ENCODE measurements at regions not wholly inside any gene's neighbourhood (a gene's known extent, or its start where the extent isn't known, plus 50 kb on each side); places are given as distances from the start of the nearest gene placed in this dataset.

- Histone ChIP-seq H2BK15ac (ENCODE audit: low read length) (no peak overlapping the region), H3K23ac (ENCODE audit: insufficient read length) (no peak overlapping the region), H3K4me2 (ENCODE audit: insufficient read depth in 1 of 2, low read depth in 2 of 2, low read length in 2 of 2) (no peak overlapping the region), H2BK5ac (ENCODE audit: low read depth, low read length) (no peak overlapping the region), H4K20me1 (replicated peaks in 1 of 2; ENCODE audit: control insufficient read depth in 1 of 2, insufficient read depth in 2 of 2, low read length in 2 of 2) (no peaks in the 10 kb centered on the region), H2BK20ac (ENCODE audit: low read length) (no peak overlapping the region), H3K14ac (ENCODE audit: insufficient read length) (no peak overlapping the region), H3K18ac (ENCODE audit: extremely low read depth, low read length) (no peak overlapping the region), H2BK120ac (replicated peaks; ENCODE audit: low read depth, low read length) (no peak overlapping the region), H3K56ac (replicated peaks; ENCODE audit: insufficient read length, low read depth, low read length) (no peak overlapping the region), H3K4me1 (replicated peaks in 1 of 4; ENCODE audit: control insufficient read depth in 3 of 4, insufficient read depth in 4 of 4, low read length in 3 of 4) (no peaks in the 10 kb centered on the region), H3K9ac (replicated peaks in 1 of 4; ENCODE audit: extremely low read depth in 1 of 4, low read depth in 3 of 4, low read length in 3 of 4) (no peak overlapping the region), H4K8ac (ENCODE audit: extremely low read depth, insufficient read depth, low read length) (no peak overlapping the region), H2AK5ac (ENCODE audit: low read depth, low read length) (no peak overlapping the region), H3K79me1 (ENCODE audit: low read depth, low read length) (no peaks in the 10 kb centered on the region), H3K27ac (ENCODE audit: low read depth, low read length) (no peak overlapping the region), H4K5ac (ENCODE audit: insufficient read length, low read depth, low read length) (no peak overlapping the region), H2BK12ac (ENCODE audit: low read depth, low read length) (no peak overlapping the region), H3K27me3 (replicated peaks in 1 of 4; ENCODE audit: control insufficient read depth in 3 of 4, extremely low read depth in 1 of 4, insufficient read depth in 3 of 4, low read length in 3 of 4) (no peaks in the 10 kb centered on the region), H4K91ac (replicated peaks; ENCODE audit: insufficient read length, low read length) (no peak overlapping the region), H3K23me2 (ENCODE audit: low read depth, low read length) (no peaks in the 10 kb centered on the region), H2AFZ (ENCODE audit: low read length) (no peak overlapping the region), H3K36me3 (ENCODE audit: control insufficient read depth in 2 of 4, insufficient read depth in 4 of 4, low read length in 3 of 4) (no peaks in the 10 kb centered on the region), H3K79me2 (ENCODE audit: control insufficient read depth in 1 of 2, insufficient read depth in 2 of 2, low read length in 2 of 2) (no peaks in the 10 kb centered on the region), H3K4me3 (ENCODE audit: extremely low read depth in 1 of 4, insufficient read depth in 2 of 4, low read depth in 3 of 4, low read length in 4 of 4) (no peak overlapping the region), H3K9me3 (ENCODE audit: insufficient read depth in 2 of 2, low read depth in 1 of 2, low read length in 1 of 2) (no peaks in the 10 kb centered on the region; a peak in 1 of 4 replicates), H3K4ac (replicated peaks; ENCODE audit: insufficient read length, low read depth, low read length) (no peak overlapping the region)
- DNase-seq (ENCODE audit: low read depth in 1 of 2, low spot score in 2 of 2) (no peak), FAIRE-seq (no peak)
- WGBS, 2 experiments (ENCODE audit: extremely low coverage in 1 of 2, insufficient coverage in 1 of 2, insufficient read length in 1 of 2, insufficient replicate concordance in 2 of 2, low coverage in 1 of 2, low lambda C conversion rate in 2 of 2, missing lambda C conversion rate in 1 of 2): 90% methylated on average over 1 of the region's 1 CpG; no CpG with 5 or more reads in 1 of the 2 experiments
- POLR2A ChIA-PET (ENCODE audit: partially characterized antibody): no interaction called here
- CTCF ChIA-PET (ENCODE audit: partially characterized antibody): no interaction called here
- TF ChIP-seq BACH1 (IDR thresholded peaks at IDR 0.05; ENCODE audit: low read length) (no peak), CBX8 (IDR thresholded peaks at IDR 0.05; ENCODE audit: borderline replicate concordance, low read depth, low read length) (no peak), KDM5A (IDR thresholded peaks at IDR 0.05; ENCODE audit: low read length) (no peak), USF2 (IDR thresholded peaks at IDR 0.05; ENCODE audit: low read length) (no peak), ASH2L (IDR thresholded peaks at IDR 0.05; ENCODE audit: low read length) (no peak)
Observed at GRCh38 chr4:159871141-159871540, 768.3 kb downstream of the RAPGEF2 start.

Data from H1 (cell line).